ENCODE measurements at regions not wholly inside any gene's neighbourhood (a gene's known extent, or its start where the extent isn't known, plus 50 kb on each side); places are given as distances from the start of the nearest gene placed in this dataset.
A peak's percentile ranks its signal among the peaks of the same experiment; 100 is the strongest.

GRCh38 chr6:137944793-137945498 lies 77.9 kb downstream of the TNFAIP3 start (continued):
- TF ChIP-seq SMC3 (conservative IDR thresholded peaks at IDR 0.05; ENCODE audit: insufficient read depth, low read depth, low read length) (peak; percentile 80), KLF16 (IDR thresholded peaks at IDR 0.05) (0 out of 2 replicates have a peak, but pooled peaks have one; percentile 51), MNT (conservative IDR thresholded peaks at IDR 0.05) (peak; percentile 21 to 31; a peak in 2 of 4 replicates), ZSCAN32 (CRISPR knock-in tag; IDR thresholded peaks at IDR 0.05) (no peak), BDP1 (IDR thresholded peaks at IDR 0.05; ENCODE audit: insufficient read depth, insufficient read length) (no peak), SNIP1 (IDR thresholded peaks at IDR 0.05; ENCODE audit: low read depth) (no peak), TOE1 (IDR thresholded peaks at IDR 0.05; ENCODE audit: borderline replicate concordance) (0 out of 2 replicates have a peak, but pooled peaks have one; percentile 58), TOE1 (CRISPR knock-in tag; IDR thresholded peaks at IDR 0.05; ENCODE audit: borderline replicate concordance, low read depth) (no peak), ZBTB26 (CRISPR knock-in tag; IDR thresholded peaks at IDR 0.05) (no peak), LARP7 (IDR thresholded peaks at IDR 0.05) (no peak), RCOR1 (IDR thresholded peaks at IDR 0.05; ENCODE audit: borderline replicate concordance in 1 of 2, low read depth in 2 of 2, low read length in 2 of 2) (0 out of 4 replicates have a peak, but pooled peaks of 1 of the 2 experiments have one; percentile 27), FOXP1 (CRISPR knock-in tag; IDR thresholded peaks at IDR 0.05) (0 out of 2 replicates have a peak, but pooled peaks have one; percentile 33), ZEB2 (IDR thresholded peaks at IDR 0.05) (peak; percentile 35; the same call in 1 of the 2 replicates), BRD9 (IDR thresholded peaks at IDR 0.05; ENCODE audit: low read depth, partially characterized antibody) (peak; percentile 81), NCOA6 (IDR thresholded peaks at IDR 0.05) (no peak)
- TF ChIP-seq, protein P1, sequence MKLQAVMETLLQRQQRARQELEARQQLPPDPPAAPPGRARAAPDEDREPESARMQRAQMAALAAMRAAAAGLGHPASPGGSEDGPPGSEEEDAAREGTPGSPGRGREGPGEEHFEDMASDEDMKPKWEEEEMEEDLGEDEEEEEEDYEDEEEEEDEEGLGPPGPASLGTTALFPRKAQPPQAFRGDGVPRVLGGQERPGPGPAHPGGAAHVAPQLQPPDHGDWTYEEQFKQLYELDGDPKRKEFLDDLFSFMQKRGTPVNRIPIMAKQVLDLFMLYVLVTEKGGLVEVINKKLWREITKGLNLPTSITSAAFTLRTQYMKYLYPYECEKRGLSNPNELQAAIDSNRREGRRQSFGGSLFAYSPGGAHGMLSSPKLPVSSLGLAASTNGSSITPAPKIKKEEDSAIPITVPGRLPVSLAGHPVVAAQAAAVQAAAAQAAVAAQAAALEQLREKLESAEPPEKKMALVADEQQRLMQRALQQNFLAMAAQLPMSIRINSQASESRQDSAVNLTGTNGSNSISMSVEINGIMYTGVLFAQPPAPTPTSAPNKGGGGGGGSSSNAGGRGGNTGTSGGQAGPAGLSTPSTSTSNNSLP (IDR thresholded peaks at IDR 0.05; ENCODE audit: borderline replicate concordance, low read depth, low read length), result peak; percentile 41; the same call in 1 of the 2 replicates
- TF ChIP-seq, protein P2, sequence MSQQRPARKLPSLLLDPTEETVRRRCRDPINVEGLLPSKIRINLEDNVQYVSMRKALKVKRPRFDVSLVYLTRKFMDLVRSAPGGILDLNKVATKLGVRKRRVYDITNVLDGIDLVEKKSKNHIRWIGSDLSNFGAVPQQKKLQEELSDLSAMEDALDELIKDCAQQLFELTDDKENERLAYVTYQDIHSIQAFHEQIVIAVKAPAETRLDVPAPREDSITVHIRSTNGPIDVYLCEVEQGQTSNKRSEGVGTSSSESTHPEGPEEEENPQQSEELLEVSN (IDR thresholded peaks at IDR 0.05; ENCODE audit: borderline replicate concordance in 1 of 2, extremely low read depth in 1 of 2, insufficient read depth in 1 of 2, insufficient read length in 1 of 2, low read depth in 1 of 2, low read length in 1 of 2, poor library complexity in 1 of 2, severe bottlenecking in 1 of 2), result no peak
- TF ChIP-seq, protein P3, sequence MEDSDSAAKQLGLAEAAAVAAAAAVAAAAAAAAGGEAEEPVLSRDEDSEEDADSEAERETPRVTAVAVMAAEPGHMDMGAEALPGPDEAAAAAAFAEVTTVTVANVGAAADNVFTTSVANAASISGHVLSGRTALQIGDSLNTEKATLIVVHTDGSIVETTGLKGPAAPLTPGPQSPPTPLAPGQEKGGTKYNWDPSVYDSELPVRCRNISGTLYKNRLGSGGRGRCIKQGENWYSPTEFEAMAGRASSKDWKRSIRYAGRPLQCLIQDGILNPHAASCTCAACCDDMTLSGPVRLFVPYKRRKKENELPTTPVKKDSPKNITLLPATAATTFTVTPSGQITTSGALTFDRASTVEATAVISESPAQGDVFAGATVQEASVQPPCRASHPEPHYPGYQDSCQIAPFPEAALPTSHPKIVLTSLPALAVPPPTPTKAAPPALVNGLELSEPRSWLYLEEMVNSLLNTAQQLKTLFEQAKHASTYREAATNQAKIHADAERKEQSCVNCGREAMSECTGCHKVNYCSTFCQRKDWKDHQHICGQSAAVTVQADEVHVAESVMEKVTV (CRISPR knock-in tag; IDR thresholded peaks at IDR 0.05), result peak; percentile 87

Measured in K562 (cell line).